ENCODE measurements at regions not wholly inside any gene's neighbourhood (a gene's known extent, or its start where the extent isn't known, plus 50 kb on each side); places are given as distances from the start of the nearest gene placed in this dataset.

DNA sequence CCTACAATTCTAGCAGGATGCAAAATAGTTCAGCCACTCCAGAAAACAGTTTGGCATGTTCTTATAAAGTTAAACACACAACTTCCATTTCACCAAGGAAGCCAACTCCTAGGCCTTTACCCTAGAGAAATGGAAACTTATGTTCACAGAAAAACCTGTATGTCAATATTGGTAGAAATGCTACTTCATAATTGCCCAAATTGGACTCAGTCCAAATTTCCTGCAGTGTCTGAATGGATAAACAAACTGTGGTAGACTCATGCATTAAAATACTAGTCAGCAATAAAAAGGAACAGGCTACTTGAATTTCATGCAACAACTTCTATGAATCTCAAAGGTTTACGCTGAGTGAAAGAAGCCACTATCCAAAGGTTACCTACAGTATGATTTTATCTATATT lies 1738.8 kb upstream of the IGFBP7 start:
- TF ChIP-seq POLR2A (IDR thresholded peaks at IDR 0.05; ENCODE audit: low read length) (no peak), GATA1 (IDR thresholded peaks at IDR 0.05; ENCODE audit: low read depth, low read length) (no peak)
